Osteoblast (primary cell): ENCODE measurements at regions not wholly inside any gene's neighbourhood (a gene's known extent, or its start where the extent isn't known, plus 50 kb on each side); places are given as distances from the start of the nearest gene placed in this dataset. TPM values are rescaled to one million over a fixed set of nuclear protein-coding genes. Genes with fewer than 3 reads are reported as not detected.

Experiments used
- DNase-seq: peaks from one replicate; pipeline ENCODE4 v3.0.0; 2011; ENCODE audit warnings: low spot score, mixed read lengths; ENCODE audit not compliant: insufficient read length; ENCODE audit errors: missing footprints
- H2AFZ ChIP-seq: 2 replicates; pipeline ENCODE4 v1.6.0; 2011; ENCODE audit warnings: mild to moderate bottlenecking, low read length
- H3K27ac ChIP-seq: 2 replicates; pipeline ENCODE4 v1.5.1; 2011; ENCODE audit warnings: mild to moderate bottlenecking, low read depth, low read length, moderate library complexity
- H3K27me3 ChIP-seq: 2 replicates; pipeline ENCODE4 v1.6.0; 2012; ENCODE audit warnings: mild to moderate bottlenecking, control low read depth, inconsistent platforms, low read length, moderate library complexity; ENCODE audit not compliant: insufficient read depth
- H3K36me3 ChIP-seq: 2 replicates; pipeline ENCODE4 v1.5.1; 2011; ENCODE audit warnings: mild to moderate bottlenecking, low read length, control low read depth, moderate library complexity; ENCODE audit not compliant: insufficient read depth
- H3K4me1 ChIP-seq: 2 replicates; pipeline ENCODE4 v1.5.1; 2011; ENCODE audit warnings: mild to moderate bottlenecking, low read length, control low read depth, moderate library complexity; ENCODE audit not compliant: insufficient read depth
- H3K4me2 ChIP-seq: 2 replicates; pipeline ENCODE4 v1.6.0; 2011; ENCODE audit warnings: mild to moderate bottlenecking, low read length; ENCODE audit not compliant: insufficient read depth
- H3K4me3 ChIP-seq: fragments of 200-600 bp; sonication (generic); 3 replicates; pipeline ENCODE4 v1.5.1; 2012; ENCODE audit warnings: mild to moderate bottlenecking, low read length, inconsistent platforms; ENCODE audit not compliant: insufficient read depth
- H3K79me2 ChIP-seq: 2 replicates; pipeline ENCODE4 v1.6.0; 2012; ENCODE audit warnings: mild to moderate bottlenecking, low read length, control low read depth, inconsistent platforms; ENCODE audit not compliant: insufficient read depth
- H3K9me3 ChIP-seq: 2 replicates; pipeline ENCODE4 v1.5.1; 2011; ENCODE audit warnings: low read depth, low read length, control low read depth
- H4K20me1 ChIP-seq: 2 replicates; pipeline ENCODE4 v1.6.0; 2012; ENCODE audit warnings: mild to moderate bottlenecking, low read length, control low read depth; ENCODE audit not compliant: insufficient read depth
- small RNA-seq: library from RNA; depleted of rRNA; stranded (forward); fragments of <200 nt; gene quantifications from one replicate; pipeline ENCODE3, GENCODE V24; 2012
- TF ChIP-seq, protein P1 (sequence below): IDR thresholded peaks from 2 replicates; pipeline ENCODE4 v1.5.1; 2011; ENCODE audit warnings: mild to moderate bottlenecking, low read depth, low read length, moderate library complexity; ENCODE audit errors: extremely low read depth

- no peak overlapping the region for H3K4me3 ChIP-seq
- TF ChIP-seq, protein P1, sequence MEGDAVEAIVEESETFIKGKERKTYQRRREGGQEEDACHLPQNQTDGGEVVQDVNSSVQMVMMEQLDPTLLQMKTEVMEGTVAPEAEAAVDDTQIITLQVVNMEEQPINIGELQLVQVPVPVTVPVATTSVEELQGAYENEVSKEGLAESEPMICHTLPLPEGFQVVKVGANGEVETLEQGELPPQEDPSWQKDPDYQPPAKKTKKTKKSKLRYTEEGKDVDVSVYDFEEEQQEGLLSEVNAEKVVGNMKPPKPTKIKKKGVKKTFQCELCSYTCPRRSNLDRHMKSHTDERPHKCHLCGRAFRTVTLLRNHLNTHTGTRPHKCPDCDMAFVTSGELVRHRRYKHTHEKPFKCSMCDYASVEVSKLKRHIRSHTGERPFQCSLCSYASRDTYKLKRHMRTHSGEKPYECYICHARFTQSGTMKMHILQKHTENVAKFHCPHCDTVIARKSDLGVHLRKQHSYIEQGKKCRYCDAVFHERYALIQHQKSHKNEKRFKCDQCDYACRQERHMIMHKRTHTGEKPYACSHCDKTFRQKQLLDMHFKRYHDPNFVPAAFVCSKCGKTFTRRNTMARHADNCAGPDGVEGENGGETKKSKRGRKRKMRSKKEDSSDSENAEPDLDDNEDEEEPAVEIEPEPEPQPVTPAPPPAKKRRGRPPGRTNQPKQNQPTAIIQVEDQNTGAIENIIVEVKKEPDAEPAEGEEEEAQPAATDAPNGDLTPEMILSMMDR = no peak
- no peak overlapping the region for H2AFZ ChIP-seq
- H3K4me2 ChIP-seq = no peak overlapping the region
- no peaks in the 10 kb centered on the region for H4K20me1 ChIP-seq
- H3K27me3 ChIP-seq = no peaks in the 10 kb centered on the region
- no peaks in the 10 kb centered on the region for H3K4me1 ChIP-seq
- no peaks in the 10 kb centered on the region for H3K79me2 ChIP-seq
- no peak for DNase-seq
- H3K36me3 ChIP-seq = no peaks in the 10 kb centered on the region
- H3K27ac ChIP-seq = no peak overlapping the region
- H3K9me3 ChIP-seq = peaks cover 4% of the 10 kb centered on the region
Measured at GRCh38 chr6:65776332-65776731, 69.3 kb upstream of the EYS start.

DNA sequence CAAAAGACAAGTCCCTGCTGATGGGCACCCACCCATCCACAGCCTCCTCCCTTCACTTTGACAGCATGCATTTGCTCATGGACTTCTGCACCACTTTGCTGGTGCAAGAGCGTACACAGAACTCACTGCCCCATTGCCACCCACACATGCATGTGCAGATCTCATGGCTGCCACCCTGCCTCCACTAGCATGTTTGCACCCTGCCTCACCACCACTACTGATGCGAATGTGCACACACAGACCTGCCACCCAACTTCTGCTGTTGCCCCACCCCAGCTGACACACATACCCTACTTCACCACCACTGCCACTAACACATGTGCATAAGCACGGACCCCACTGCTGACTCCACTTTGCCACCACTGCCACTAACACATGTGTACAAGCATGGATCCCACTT, 64.9 kb upstream of the EYS start:
- Histone ChIP-seq H3K27me3 (no peaks in the 10 kb centered on the region), H3K36me3 (no peaks in the 10 kb centered on the region), H4K20me1 (no peaks in the 10 kb centered on the region), H3K4me1 (no peaks in the 10 kb centered on the region), H3K4me2 (no peak overlapping the region), H2AFZ (no peak overlapping the region), H3K9me3 (peaks cover 4% of the 10 kb centered on the region), H3K27ac (no peak overlapping the region), H3K79me2 (no peaks in the 10 kb centered on the region), H3K4me3 (no peak overlapping the region)
- TF ChIP-seq, protein P1 = no peak
- no peak for DNase-seq

- no peak overlapping the region for H3K4me3 ChIP-seq
- H3K36me3 ChIP-seq = no peaks in the 10 kb centered on the region
- no peaks in the 10 kb centered on the region for H3K4me1 ChIP-seq
- H3K27ac ChIP-seq = no peak overlapping the region
- no peak for DNase-seq
- H3K27me3 ChIP-seq = no peaks in the 10 kb centered on the region
- no peaks in the 10 kb centered on the region for H4K20me1 ChIP-seq
- TF ChIP-seq, protein P1 = no peak
- no peak overlapping the region for H3K4me2 ChIP-seq
- no peak overlapping the region for H2AFZ ChIP-seq
- H3K79me2 ChIP-seq = no peaks in the 10 kb centered on the region
- peaks cover 2% of the 10 kb centered on the region for H3K9me3 ChIP-seq
Measured at GRCh38 chr6:65761890-65762289, 54.9 kb upstream of the EYS start.

DNA sequence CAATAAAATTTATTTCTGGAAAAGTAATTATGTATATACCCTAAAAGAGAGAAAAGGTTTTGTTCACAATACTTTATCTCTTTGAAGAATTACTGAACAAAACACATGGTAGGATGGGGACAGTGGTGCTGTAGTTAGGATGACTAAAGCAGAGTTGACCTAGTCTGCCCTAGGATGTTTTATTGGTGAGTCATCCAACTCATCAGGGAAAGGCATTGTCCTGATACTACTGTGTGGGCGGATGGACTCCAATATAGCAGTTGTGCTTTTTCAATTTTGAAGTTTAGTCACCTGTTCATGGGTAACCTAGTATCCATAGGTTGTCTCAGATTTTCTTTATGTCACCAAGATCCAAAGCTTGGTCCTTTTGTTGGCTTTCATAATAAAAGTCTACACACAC, 53.3 kb upstream of the EYS start:
- H2AFZ ChIP-seq = no peak overlapping the region
- H3K79me2 ChIP-seq = no peaks in the 10 kb centered on the region
- H3K27me3 ChIP-seq = no peaks in the 10 kb centered on the region
- no peak overlapping the region for H3K4me2 ChIP-seq
- no peak for DNase-seq
- H4K20me1 ChIP-seq = no peaks in the 10 kb centered on the region
- no peaks in the 10 kb centered on the region for H3K36me3 ChIP-seq
- TF ChIP-seq, protein P1 = no peak
- no peaks in the 10 kb centered on the region for H3K4me1 ChIP-seq
- H3K9me3 ChIP-seq = peaks cover 2% of the 10 kb centered on the region
- H3K27ac ChIP-seq = no peak overlapping the region
- no peak overlapping the region for H3K4me3 ChIP-seq

Small RNA genes in the stretch of these regions (small RNA-seq; reads per million reads assigned to genes)
- gene RF00019 (not detected), gene RF00571 (not detected), gene RNA5SP208 (not detected), gene RNU6-280P (not detected), gene RNU7-66P (not detected)
